Loucy (cell line): ENCODE measurements at regions not wholly inside any gene's neighbourhood (a gene's known extent, or its start where the extent isn't known, plus 50 kb on each side); places are given as distances from the start of the nearest gene placed in this dataset.

ENCODE experiments used
- H2AFZ ChIP-seq: fragments of 200-600 bp; sonication (generic); 2 replicates; pipeline ENCODE4 v1.6.0; 2016; ENCODE audit warnings: antibody characterized with exemption, mild to moderate bottlenecking, low read length, moderate library complexity
- H3F3A ChIP-seq: fragments of 200-600 bp; 2 replicates; pipeline ENCODE4 v1.6.0; 2016; ENCODE audit warnings: antibody characterized with exemption, low read depth, mild to moderate bottlenecking
- H3K27me3 ChIP-seq: fragments of 200-600 bp; sonication (generic); 2 replicates; pipeline ENCODE4 v1.6.1; 2014; ENCODE audit warnings: low read length, mild to moderate bottlenecking; ENCODE audit not compliant: insufficient read depth, poor library complexity, severe bottlenecking
- H3K36me3 ChIP-seq: fragments of 200-600 bp; sonication (generic); 2 replicates; pipeline ENCODE4 v1.6.1; 2016; ENCODE audit warnings: low read length; ENCODE audit not compliant: insufficient read depth
- H3K4me1 ChIP-seq: fragments of 200-600 bp; sonication (generic); 2 replicates; pipeline ENCODE4 v1.5.1; 2014; ENCODE audit warnings: low read length, mild to moderate bottlenecking; ENCODE audit not compliant: insufficient read depth, poor library complexity, severe bottlenecking
- H3K4me2 ChIP-seq: fragments of 200-600 bp; sonication (generic); 2 replicates; pipeline ENCODE4 v1.6.0; 2014; ENCODE audit warnings: antibody characterized with exemption, low read length, low read depth, mild to moderate bottlenecking; ENCODE audit not compliant: poor library complexity, severe bottlenecking
- H3K4me3 ChIP-seq: fragments of 200-600 bp; sonication (generic); 2 replicates; pipeline ENCODE4 v1.5.1; 2014; ENCODE audit warnings: low read length, mild to moderate bottlenecking, mixed read lengths; ENCODE audit not compliant: poor library complexity, severe bottlenecking
- H3K79me2 ChIP-seq: fragments of 200-600 bp; sonication (generic); 2 replicates; pipeline ENCODE4 v1.6.1; 2014; ENCODE audit warnings: low read length; ENCODE audit not compliant: insufficient read depth
- H3K9ac ChIP-seq: fragments of 200-600 bp; sonication (generic); 2 replicates; pipeline ENCODE4 v1.6.0; 2014; ENCODE audit warnings: mild to moderate bottlenecking, low read depth, low read length, moderate library complexity; ENCODE audit not compliant: poor library complexity, severe bottlenecking
- H3K9me2 ChIP-seq: fragments of 200-600 bp; sonication (generic); replicated peaks from 2 replicates; pipeline ENCODE4 v1.6.1; 2016; ENCODE audit warnings: low read depth, low read length, mixed read lengths
- H3K9me3 ChIP-seq: fragments of 200-600 bp; sonication (generic); 2 replicates; pipeline ENCODE4 v1.6.1; 2014; ENCODE audit warnings: mild to moderate bottlenecking, antibody characterized with exemption, low read length, low read depth; ENCODE audit not compliant: insufficient read depth
- H4K20me1 ChIP-seq: fragments of 200-600 bp; sonication (generic); 2 replicates; pipeline ENCODE4 v1.6.0; 2014; ENCODE audit warnings: antibody characterized with exemption, low read length, mild to moderate bottlenecking; ENCODE audit not compliant: insufficient read depth, poor library complexity, severe bottlenecking
- CTCF ChIP-seq: fragments of 200-600 bp; sonication (generic); conservative IDR thresholded peaks from 2 replicates; pipeline ENCODE4 v1.5.1; 2014; ENCODE audit warnings: mild to moderate bottlenecking, antibody characterized with exemption, low read length
- EZH2phosphoT487 ChIP-seq: fragments of 200-600 bp; IDR thresholded peaks from 2 replicates; pipeline ENCODE4 v1.6.1; 2018; ENCODE audit warnings: antibody characterized with exemption, mild to moderate bottlenecking, moderate library complexity, borderline replicate concordance

- Histone ChIP-seq H3K36me3 (no peaks in the 10 kb centered on the region), H3F3A (no peaks in the 10 kb centered on the region), H3K4me3 (no peak overlapping the region), H2AFZ (no peak overlapping the region), H3K9me3 (no peaks in the 10 kb centered on the region), H3K4me2 (no peak overlapping the region), H3K27me3 (no peaks in the 10 kb centered on the region), H3K4me1 (peaks cover 4% of the 10 kb centered on the region), H3K9ac (no peak overlapping the region), H3K9me2 (no peaks in the 10 kb centered on the region), H4K20me1 (no peaks in the 10 kb centered on the region), H3K79me2 (no peaks in the 10 kb centered on the region)
- TF ChIP-seq CTCF = no peak
- no peak for TF ChIP-seq EZH2phosphoT487
These were observed 128.0 kb downstream of the OMA1 start for GRCh38 chr1:58418283-58419228.

- Histone ChIP-seq H3K4me2 (no peak overlapping the region), H3K4me1 (no peaks in the 10 kb centered on the region), H3K79me2 (no peaks in the 10 kb centered on the region), H3K9ac (no peak overlapping the region), H3K27me3 (no peaks in the 10 kb centered on the region), H3F3A (no peaks in the 10 kb centered on the region), H3K36me3 (no peaks in the 10 kb centered on the region), H2AFZ (no peak overlapping the region), H3K4me3 (no peak overlapping the region), H4K20me1 (no peaks in the 10 kb centered on the region), H3K9me2 (no peaks in the 10 kb centered on the region), H3K9me3 (no peaks in the 10 kb centered on the region)
- TF ChIP-seq EZH2phosphoT487 (no peak), CTCF (no peak)
These were observed 134.4 kb downstream of the OMA1 start for GRCh38 chr1:58412071-58412580.

GRCh38 chr1:58409890-58410289 is 136.6 kb downstream of the OMA1 start:
- H3K9me2 ChIP-seq = no peaks in the 10 kb centered on the region
- H3K4me3 ChIP-seq = no peak overlapping the region
- H3K79me2 ChIP-seq = no peaks in the 10 kb centered on the region
- no peaks in the 10 kb centered on the region for H4K20me1 ChIP-seq
- no peak overlapping the region for H3K9ac ChIP-seq
- no peaks in the 10 kb centered on the region for H3F3A ChIP-seq
- H3K4me2 ChIP-seq = no peak overlapping the region
- no peaks in the 10 kb centered on the region for H3K9me3 ChIP-seq
- TF ChIP-seq EZH2phosphoT487 = no peak
- no peak for TF ChIP-seq CTCF
- H3K36me3 ChIP-seq = no peaks in the 10 kb centered on the region
- no peaks in the 10 kb centered on the region for H3K27me3 ChIP-seq
- no peaks in the 10 kb centered on the region for H3K4me1 ChIP-seq
- H2AFZ ChIP-seq = no peak overlapping the region
